HG02973 (cell line): ENCODE measurements at regions not wholly inside any gene's neighbourhood (a gene's known extent, or its start where the extent isn't known, plus 50 kb on each side); places are given as distances from the start of the nearest gene placed in this dataset.

Experiments used
- ATAC-seq: cut with Tn5 transposase; IDR thresholded peaks from one replicate; pipeline ENCODE4 v1.9.1; 2021; ENCODE audit warnings: moderate library complexity; ENCODE audit not compliant: unreplicated experiment

- no peak for ATAC-seq
These were observed 495.0 kb upstream of the MGMT start for GRCh38 chr10:128972036-128972405.

- no peak for ATAC-seq
These were observed 493.8 kb upstream of the MGMT start for GRCh38 chr10:128973221-128973620.

DNA sequence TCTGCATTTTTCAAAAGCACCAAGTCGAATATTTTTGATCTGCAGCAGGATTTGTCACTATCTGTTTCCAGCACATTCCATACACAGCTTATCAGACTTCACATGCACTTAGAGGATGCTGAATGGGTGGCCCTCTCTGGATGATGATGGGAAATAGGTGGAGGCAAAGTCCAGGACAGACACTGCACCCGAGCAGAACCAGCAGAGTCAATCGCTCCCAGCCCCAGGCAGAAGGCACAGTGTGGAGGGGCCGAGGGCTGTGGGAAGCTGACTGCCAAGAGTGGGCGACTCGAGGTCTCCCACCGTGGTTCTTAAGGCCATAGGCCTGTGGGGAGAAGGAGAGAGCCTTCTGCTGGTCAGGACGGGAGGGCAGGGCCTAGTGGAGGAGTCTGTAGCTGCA is 490.2 kb upstream of the MGMT start:
- no peak for ATAC-seq

GRCh38 chr10:128978211-128978610 is 488.8 kb upstream of the MGMT start:
- no peak for ATAC-seq

DNA sequence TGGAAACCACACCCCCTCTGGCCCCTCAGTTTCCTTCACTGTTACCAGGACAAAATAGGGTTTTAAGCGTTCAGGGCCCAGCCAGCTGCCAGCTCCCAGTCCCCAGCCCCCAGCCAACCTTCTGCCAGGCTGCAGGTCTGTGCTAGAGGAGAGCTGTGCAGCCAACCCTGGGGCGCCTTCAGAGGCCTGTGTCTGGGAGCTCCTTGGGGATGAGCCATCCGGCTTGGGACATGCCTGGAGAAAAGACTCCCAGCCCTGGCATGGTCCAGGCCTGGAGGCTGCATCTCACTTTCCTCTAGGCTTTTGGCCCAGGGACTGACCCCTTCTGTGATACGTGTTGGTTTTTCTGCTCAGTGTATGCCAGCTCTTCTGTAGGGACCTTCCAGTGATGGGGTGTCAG is 487.6 kb upstream of the MGMT start:
- no peak for ATAC-seq

DNA sequence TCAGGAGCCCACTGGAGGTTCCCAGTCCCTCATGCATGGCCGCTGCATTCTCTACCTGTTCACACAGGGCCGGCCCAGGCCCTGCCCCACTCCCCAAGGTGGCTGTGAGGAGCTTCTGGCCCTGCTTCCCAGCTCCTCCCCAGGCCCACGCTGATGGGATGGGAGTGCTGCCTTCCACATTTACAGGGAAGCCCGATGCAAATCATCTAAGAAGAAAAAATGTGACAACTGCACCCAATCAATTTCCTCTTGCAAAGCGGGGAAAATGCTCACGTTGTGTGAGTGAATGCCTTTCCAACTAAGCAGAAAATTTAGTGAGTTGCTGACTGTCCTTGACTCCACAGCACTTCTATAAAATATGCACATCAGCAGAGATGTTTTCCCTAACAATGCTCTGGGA is 485.8 kb upstream of the MGMT start:
- ATAC-seq = no peak

DNA sequence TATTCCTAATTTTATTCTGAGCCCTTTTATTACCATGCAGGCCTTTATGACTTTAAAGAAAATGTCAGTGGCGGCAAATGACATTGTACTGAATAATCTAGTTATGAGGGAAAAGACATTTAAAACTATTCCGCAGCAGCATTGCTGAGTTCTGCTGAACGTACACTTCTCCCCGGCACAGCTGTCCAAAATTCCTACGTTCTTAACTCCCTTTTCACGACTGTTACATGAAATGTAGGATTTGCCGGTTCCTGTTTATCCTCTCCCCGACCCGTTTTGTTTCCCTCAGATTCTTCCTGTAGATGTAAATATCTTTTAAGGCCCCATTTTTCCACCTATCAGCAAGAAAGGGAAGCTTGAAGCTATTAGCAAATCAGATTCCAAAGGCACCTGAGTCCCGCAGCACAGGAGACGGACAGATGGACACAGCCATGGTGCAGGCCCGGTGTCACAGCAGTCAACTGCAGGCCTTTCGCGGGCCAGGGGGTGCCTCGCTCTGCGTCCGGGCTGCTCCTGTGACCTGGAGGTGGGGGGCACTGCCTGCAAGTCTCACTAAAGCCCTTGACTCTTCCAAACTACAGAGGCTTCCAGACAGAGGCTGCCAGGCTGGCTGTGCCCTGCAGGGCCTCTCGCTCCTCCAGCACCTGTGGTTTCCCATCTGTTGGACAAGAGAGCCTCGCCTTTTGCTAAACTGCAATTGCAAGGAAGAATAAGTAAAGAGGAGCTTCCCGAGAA is 485.0 kb upstream of the MGMT start:
- no peak for ATAC-seq

GRCh38 chr10:128982616-128982915 is 484.5 kb upstream of the MGMT start:
- no peak for ATAC-seq

GRCh38 chr10:128985036-128985435 is 482.0 kb upstream of the MGMT start:
- ATAC-seq = no peak

DNA sequence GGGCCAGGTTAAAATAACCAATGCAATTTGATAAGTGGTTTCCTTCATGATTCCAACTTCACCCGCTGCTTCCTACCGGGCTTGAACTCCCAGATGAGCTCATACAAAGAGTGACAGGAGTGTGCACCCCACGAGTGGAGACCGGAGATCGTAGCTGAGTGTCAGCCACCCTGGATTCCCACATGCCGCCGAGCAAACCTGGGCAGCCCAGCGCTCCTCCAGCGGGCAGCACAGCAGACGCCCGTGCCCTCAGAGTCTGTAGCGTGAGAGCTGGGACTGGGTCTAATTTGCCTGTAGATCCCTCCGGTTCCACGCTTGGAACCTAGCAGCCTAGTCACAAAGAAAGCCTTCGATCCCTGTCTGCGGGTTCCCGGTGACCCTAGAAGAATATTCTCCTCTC is 476.1 kb upstream of the MGMT start:
- ATAC-seq = no peak

DNA sequence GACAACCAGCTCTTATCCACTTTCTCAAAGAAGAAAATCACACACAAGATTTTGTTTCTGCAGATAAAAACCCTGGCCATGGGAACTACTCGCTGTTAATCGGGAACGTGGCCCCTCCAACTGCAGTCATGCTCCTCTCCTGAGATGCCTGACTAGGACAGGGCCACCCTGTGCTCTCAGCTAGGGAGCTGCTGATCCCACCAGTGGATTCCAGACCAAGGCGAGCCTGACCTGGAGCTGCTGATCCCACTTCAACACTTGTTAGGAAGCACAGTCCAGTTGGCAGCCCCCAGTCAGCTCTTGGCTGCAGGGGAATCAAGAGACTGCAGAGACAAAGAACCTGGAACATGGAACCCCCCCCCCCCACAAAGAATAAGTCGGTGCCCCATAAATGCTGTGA is 474.3 kb upstream of the MGMT start:
- no peak for ATAC-seq

DNA sequence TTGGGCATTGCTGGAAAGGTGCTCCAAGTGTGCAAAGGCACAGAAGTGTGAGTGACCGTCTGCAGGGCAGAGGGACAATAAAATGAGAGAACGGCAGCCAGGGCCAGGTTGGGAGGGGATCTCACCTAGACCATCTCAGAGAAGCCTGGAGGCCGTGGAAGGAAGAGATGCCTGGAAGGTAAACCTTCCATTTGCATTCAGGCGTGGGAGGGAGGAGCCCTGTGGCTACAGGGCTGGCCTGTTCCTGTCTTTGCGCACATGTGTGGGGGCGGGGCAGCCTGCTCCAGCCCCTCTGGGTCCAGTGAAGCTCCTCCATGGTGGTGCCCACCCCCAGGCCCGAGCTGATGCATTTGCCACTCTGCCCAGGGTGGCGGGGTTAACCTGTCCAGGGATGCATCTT is 473.6 kb upstream of the MGMT start:
- no peak for ATAC-seq

DNA sequence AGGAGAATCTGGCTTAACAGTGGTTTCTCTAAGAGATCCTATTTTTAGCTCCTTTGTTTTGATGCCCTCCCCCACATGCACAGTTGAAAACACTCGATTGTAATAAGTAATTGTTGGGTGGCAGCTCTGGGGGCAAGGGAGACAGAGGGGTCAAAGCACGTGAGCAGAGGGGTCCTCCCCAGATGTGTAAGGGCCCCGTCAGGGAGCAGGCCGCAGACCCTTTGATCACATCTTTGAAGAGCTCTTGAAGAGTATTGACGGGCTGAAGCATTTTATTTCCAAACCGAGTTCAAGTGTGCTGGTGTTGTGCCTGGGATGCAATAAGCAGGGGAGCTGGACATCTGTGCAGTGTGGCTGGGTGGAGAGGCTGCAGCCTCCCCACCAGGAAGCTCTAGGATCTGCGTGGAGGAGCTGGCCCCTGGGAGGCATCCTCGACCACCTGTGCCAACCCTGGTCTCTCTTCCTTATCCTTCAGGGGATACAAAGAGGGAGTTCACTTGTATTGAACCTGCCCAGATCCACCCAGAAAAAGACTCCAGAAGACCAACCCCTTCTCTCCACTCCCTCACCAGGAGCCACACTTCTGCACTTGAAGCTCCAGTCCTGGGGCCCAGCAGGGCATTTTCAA is 473.0 kb upstream of the MGMT start:
- ATAC-seq = no peak

DNA sequence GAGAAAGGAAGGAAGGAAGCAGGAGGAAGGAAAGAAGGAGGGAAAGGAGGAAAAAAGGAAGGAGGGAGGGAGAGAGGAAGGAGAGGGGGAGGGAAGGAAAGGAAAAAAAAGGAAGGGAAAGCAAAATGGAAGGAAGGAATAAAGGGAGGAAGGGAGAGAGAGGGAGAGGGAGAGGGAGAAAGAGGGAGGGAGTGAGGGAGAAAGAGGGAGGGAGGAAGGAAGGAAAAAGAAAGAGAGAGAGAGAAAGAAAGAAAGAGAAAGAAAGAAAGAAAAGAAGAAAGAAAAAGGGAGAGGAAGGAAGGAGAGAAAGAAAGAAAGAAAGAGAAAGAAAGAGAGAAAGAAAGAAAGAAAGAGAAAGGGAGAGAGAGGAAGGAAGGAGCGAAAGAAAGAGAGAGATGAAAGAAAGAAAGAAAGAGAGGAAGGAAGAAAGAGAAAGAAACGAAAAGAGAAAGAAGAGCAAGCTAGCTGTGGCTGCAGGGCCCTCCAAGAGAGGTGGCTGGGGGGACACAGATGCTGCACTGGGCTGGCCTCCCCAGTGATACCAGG is 472.4 kb upstream of the MGMT start:
- no peak for ATAC-seq

DNA sequence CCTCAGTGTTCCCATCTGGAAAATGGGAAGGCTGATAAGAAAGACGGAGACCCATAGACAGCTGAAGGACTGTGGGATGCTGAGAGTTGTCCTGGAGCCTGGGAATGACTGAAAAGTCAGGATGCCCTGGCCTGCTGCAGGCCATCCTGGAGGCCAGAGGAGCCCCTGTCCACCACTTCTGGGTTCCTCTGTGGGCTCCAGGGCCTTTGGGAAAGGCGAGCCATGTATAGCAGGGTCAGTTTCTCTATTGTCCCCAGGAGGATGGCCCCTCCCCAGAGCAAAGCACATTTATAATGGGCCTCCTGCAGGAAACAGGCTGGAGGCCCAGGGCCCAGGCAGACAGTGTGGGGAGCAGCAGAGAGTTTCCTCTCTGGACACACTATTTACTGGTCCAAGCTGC is 471.4 kb upstream of the MGMT start:
- ATAC-seq = no peak

- ATAC-seq = no peak
These were observed 470.9 kb upstream of the MGMT start for GRCh38 chr10:128996092-128996491.

DNA sequence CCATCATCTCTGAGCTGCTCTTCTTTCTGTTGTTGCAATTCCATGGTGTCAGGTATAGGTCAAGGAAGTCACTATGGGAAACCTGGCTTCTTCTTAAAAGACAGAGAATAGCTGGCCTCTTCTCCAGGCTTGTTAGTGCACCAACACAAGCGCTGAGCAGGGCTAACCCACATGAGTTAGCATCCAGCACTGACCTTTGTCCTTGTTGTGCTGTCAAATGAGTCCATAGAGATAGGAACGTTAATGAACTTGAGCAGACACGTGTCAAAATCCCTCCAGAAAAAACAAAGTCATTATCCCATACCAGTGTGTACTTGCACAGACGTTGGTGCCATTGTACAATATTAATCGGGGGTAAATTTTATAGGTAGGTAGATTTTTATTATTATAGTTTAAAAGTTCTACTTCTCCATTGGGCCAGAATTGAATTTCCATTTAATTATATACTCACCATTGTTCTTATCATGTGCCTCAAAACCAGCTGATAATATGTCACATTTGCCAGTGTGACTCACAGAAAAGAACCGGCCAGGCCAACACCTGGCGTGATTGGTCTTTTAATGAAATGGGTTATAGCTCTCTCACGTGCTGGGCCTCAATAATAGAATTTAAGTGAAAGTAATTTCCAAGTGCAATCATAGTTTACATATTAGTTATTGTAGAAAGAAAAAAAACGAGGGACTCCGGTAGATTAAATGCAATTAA is 468.8 kb upstream of the MGMT start:
- no peak for ATAC-seq

DNA sequence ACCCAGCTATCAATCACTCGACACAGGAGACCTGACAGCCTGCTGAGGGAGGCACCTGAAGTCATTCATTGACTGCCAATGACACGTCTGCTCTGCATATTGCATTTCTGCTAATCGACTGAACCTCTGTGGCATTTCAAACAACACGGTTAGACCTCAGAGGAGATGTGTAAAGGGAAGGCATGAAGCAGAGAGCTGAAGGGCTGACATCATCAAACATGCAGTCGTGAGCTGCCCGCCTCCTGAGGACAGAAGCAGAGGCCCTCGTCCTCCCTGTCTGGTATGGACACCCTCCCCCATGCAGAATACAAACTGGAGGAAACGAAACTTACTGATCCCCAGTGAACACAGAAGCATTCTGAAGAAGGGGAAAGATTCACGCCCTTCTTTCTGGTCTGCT is 462.6 kb upstream of the MGMT start:
- ATAC-seq = no peak

DNA sequence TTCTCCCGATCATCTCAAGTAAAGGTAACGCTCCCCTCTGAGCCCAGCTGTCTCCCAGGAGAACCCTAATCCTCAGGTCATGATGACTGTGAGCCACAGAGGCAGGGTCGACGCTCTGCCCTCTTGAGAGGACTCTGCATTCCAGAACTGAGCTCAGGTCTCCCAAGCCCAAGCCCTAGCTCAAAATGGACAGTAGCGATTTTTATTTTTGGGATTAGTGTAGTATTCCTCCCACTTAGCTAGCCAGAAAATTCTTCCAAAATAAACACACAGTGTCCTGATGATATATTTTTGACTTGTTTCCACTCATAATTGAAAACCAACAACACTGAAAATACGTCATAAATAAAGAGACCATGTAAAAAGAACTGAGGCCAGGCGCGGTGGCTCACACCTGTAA is 462.0 kb upstream of the MGMT start:
- no peak for ATAC-seq

DNA sequence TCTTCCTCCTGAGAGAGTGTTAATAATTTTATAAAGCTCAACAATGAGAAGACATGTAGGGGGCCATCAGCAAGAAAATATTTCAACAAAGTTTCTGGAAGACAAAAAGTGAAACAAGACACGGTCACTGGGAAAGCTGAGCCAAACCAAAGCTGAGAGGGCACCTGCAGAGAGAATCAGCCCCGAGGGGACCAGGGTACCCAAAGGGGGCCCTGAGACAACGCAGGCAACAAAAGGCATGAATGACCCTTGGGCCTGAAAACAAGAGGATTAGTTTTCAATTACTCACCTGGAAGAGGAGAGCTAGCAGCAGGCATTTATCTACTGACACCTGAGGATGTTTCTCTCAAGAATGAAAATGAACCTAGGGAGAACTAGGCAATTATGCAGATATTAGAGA is 461.2 kb upstream of the MGMT start:
- ATAC-seq = no peak

DNA sequence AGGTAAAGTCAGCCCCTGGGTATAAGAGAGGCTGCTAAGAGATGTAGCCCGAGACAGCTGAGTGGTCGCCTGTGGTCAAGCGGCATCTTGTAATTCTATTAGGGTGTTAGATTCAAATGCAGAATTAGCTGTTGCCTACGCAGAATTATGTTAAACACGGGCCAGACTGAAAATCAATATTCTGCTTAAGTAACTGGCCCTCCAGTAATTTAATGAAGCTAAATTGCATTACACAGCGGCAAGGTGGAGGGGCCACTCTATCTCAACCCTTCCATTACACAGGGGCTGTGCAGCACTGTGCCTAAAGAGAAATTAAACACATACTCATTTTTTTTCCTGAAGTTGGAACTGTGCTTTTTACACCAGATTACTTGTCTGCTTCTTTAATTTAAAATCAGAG is 448.5 kb upstream of the MGMT start:
- no peak for ATAC-seq

DNA sequence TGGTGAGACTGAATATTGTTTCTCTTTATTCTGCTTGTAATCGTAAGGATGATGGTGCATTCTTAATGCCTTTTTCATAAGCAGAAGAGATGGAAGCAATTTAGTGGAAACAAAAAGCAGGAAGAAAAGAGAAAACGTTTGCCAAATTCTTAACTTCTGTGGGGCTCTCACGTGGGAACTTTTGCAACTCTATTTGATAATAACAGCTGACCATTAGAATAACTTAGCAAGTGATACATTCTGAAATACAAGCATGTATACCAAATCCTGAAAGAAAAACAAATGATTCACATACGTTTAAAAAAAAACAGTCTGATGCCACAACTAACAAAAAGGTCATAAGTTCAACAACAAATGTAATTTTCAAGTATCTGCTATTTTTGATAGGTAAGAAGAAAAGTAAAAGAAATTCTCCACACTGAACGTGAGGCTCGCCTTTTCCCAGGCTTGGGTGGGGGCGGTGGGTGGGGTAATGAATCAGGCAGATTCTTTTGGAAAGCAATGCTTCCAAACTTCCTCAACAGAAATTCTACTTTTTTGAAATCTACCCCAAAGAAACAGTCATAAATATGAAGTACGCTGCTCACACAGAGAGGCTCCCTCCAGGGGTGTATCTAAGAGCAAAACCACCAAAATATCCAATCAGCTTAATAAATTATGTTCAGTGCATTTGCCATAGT is 446.2 kb upstream of the MGMT start:
- ATAC-seq = no peak
